GDM1 (cell line): ENCODE measurements at regions not wholly inside any gene's neighbourhood (a gene's known extent, or its start where the extent isn't known, plus 50 kb on each side); places are given as distances from the start of the nearest gene placed in this dataset.

Source experiments
- DNase-seq: peaks from one replicate; lab custom pipeline; 2025; lab: John Stamatoyannopoulos, UW

DNA sequence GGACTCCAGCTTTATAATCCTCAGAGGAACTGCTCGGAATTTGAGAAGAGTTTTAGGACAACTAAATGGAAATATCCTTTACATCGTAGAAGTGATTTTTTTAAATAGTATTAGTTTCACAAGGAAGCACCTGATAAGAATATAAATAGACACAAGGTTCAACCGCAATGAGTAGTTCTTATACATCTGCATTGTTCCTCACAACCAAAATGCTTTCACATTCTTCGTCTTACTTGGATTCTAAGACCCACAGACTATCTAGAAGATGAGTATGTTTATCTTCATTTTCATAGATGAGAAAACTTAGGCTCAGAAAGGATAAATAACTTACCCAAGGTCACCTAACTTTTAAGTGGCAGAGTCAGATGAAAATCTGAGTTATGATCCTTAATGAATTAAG lies 469.0 kb downstream of the GALC start:
- DNase-seq = no peak

DNA sequence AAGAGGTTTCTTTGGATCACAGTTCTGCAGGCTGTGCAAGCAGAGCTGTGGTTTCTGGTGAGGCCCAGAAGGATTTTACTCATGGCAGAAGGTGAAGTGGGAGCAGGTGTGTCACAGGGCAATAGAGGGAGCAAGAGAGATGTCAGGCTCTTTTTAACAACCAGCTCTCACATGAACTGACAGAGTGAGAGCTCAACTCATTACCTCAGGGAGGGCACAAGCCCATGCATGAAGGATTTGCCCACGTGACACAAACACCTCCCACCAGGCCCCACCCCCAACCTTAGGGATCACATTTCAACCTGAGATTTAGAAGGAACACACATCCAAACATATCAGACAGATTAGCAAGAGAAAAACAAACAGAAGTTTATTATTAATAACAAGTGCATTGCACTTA lies 470.4 kb downstream of the GALC start:
- DNase-seq = no peak

DNA sequence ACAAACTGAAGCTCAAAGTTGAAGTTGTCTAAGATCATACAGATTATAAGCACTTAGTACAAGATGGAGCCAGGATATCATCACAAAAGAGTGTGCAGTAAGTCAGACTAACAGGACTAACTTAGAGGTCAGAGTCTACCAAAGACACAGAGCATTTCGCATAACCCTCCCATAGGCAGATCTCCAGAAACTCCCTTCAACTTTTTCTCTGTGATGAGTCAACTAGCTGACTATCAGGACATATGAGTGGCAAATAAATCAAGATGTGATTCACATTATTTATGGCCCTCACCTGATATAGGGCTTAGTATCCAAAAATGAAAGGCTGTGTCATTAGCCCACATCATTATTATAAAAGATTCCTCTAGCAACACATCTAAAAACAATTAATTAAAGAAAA lies 484.6 kb downstream of the GALC start:
- DNase-seq = no peak

DNA sequence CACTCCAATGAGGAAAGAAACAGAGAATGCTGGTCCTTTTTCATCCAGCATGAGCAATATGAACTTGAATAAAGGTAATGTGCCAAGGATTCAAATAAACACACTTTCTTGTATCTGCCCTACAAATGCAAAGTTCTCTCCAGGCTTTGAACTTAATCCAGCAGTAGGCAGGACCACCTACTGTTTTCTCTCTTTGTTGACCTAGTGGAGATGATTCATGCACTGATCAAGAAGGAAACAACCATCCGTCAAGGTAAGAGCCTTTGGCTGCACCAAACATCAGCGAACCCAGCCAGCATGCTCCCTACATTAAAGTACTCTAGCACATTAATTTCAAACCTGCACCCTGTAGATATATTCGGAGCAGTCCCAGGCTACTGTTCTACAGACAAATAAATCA lies 489.3 kb downstream of the GALC start:
- DNase-seq = no peak

DNA sequence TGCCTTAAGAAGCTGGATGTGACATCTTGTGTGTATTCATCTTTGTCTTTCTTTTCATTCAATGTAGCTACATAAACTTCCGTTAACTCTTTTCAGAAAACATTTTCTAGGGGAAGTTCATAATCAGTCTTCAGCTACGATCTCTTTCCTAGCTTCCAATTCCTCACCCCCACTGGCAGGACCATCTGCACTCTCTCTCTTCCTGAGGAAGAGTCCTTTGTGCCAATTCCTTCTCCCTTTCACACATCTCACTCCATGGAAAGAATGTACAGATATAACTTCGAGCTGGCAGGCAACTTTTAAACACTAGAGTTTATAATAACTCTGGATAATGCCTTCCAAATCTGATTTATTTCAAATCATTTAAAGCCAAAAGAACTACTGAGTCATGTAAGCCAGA lies 495.7 kb downstream of the GALC start:
- DNase-seq = no peak

DNA sequence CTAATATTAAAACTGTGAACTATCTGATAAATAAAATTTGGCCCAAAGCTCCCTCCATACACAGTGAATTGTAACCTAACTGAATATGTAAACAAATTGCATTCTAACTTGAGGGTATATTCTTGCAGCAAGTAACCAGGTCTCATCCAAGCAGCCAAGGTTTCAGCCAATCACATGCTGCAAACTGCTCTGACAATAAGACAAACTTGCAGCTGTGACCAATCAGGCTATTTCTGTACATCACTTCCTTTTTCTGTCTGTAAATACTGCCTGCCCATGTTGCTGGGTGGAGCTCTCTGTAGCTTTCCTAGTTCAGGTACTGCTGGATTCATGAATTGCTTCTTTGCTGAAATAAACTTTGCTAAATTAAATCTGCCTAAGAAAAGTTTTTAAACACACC lies 499.0 kb downstream of the GALC start:
- DNase-seq = no peak

DNA sequence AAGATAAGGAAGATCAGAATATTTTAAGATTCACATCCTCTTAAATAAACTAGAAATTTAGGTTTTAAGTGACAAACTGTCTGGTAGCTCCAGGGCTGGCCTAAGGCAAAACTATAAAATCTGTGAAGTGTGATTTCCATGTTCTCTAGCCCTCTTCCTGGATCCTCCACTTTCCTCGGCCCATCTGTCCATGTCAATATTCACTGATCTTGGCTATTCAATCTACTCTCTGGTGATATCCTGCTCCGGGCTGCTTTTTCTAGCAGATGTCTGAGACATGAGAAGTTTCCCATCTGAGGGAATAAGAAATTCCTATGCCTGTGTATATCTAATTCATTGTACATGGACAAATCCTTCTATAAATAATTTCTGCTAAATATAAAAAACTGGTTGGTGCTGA lies 500.4 kb downstream of the GALC start:
- no peak for DNase-seq

DNA sequence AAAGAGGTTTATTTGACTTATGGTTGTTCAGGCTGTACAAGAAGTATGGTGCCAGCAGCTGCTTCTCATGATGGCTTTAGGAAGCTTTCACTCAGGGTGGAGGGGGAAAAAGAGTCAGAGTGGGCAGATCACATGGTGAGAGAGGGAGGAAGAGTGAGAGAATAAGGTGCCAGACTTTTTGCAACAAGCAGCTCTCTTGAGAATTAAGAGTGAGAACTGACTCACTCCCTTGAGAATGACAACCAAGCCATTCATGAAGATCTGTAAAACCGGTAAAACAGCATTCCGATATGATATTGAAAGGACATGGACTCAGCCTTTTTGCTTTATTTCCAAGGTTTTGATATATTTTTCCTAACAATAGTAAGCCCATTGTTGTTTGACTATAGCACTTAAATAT lies 501.2 kb downstream of the GALC start:
- no peak for DNase-seq

DNA sequence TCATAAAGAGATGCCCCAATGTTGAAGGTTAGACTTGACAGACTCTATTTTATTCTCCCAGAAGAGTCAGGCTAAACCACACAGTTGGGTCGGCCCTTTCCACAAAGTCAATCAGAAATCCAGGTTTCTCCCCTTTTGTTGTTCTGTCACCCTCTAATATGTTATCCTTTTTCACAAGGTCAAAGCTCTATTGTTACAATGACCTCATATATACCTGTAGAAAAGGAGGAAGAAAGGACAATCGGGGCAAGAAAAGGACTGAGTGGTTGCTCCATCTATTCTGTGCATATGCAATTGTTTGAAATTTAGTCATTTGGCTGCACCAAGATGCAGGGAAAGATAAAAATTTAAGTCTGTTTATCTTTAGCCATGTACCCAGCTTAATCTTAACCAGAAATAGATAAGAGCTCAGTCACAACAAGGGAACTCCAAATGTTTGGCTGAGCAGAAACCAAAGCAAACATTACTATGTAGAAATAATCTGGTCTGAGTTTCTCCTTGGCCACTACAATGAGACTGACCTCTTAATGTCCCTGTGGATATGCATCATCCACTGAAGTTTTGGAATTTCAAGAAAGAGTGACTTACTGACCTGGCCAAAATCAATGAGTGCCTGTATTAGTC lies 503.7 kb downstream of the GALC start:
- no peak for DNase-seq

DNA sequence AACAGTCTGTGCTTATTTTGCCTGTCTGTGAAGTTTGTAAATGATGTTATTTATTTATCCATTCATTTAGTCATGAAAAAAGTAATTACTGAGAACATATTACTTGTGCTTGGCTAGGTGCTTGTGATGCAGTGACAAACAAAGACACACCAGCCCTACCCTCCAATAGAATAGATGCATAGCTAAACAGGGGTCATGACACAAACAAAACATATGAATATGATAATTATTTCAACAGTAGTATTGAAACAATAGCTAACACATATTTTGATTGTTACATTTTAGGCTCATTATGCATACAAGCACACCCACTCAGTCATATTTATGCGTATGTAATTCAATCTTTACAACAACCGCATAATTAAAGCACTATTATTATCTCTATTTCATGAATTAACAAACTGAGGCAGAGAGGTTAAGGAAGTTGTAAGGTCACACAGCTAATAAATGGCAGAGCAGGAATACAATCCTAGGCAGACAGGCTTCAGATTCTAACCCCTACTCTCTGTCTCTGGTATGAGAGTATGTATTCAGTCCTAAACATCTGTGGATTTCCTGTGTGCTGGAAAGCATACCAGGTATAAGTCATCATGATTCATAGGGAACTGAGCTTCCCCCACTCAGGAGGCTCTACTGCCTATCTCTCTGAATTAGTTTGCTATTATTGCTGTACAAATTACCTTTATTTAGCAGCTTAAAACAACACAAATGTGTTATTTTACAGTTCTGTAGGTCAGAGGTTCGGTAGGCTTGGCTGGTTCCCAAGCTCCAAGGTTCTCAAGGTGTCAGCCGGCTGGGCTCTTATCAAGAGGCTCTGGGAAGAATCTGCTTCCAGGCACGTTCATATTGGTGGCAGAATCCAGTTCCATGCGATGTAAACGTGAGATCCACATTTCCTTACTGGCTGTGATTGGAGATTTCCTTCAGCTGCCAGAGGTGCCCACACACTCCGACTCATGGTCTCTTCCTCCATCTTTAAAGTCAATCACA lies 509.4 kb downstream of the GALC start:
- DNase-seq = no peak

DNA sequence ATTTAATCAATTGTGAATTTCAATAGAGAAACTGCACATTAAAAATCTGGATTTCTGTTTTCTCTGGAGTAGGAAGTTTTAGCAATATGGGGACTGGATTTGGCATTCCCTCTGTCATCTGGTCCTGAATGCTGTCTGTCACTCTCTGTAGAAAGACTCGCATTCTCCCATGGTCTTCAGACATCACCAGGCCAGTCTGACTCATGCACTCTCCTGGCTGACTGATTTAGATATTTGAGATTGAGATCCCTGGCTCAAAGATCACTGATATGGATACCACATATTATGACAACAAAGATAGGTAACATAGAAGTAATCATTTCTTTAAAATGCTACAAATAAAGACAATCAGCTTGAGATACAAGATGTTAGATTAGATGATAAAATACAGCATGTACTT lies 524.5 kb downstream of the GALC start:
- no peak for DNase-seq

DNA sequence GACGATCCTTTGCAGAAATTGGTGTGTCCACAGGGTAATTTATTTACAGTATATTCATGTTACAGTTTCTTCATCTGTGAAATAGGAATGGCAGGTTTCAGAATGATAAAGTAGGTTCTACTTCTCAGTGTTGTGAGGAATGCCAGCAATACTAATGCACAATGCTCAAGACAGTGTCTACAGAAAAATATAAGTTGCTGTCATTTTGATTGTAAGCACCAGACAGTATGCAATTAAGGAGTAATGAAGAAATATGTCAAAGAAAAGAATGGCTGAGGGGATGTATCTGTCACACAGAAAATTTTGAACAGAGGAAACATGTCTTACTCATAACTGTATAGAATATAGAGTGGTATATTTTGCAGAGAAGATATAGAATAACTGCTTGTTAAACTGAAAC lies 525.4 kb downstream of the GALC start:
- DNase-seq = no peak

DNA sequence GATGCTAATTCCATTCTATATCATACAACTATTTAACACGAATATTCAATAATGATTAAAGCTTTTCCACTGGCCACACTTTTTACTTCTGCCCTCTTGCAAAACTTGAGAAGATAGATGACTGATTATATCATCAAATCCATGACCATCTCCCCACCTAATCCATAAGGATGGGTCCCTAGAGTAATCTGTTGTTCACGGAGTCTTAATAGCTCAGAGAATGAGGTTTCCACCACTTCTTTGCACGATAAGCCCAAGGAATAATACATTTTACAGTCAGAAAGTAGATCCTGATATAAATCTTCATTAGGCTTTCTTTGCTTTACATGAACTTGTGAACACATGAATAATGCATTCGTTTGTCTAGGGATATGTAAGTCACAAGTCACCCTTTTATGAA lies 527.2 kb downstream of the GALC start:
- no peak for DNase-seq

DNA sequence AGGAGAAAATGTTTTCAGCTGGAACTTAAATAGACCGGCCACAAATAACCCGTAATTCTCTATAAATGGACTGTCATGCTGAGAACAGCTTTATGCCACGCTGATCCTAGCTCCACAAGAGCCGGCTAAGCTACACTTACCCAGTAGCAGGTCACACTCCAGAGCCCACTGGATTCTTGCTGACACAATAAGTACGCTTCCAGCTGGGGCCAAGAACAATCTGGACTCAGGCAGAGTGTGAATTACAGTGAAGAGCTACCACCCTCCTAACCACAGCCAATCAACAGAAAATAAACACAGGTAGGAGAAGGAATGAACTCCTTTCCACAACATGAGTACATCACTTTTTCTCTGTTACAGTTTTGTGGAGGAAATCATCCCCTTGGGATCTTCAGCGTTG lies 531.3 kb downstream of the GALC start:
- DNase-seq = no peak

DNA sequence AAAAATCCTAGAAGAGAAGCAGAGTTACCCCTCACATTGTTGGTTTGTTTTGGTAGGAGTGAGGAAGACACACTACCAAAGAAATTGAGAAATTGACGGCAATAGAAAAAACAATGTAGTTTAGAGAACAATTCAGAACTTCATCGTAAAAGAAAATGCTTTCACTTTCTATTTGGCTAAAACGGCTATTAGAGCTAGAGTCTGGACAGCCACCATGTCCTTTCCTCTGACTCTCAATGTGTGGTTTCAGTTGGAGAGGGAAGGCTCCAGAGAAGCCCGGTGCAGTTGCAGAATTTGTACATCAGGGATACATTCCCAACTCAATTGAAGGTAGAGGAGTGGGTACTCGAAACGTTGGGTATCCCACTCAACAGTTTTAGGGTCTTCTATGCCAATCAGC lies 535.3 kb downstream of the GALC start:
- DNase-seq = no peak

DNA sequence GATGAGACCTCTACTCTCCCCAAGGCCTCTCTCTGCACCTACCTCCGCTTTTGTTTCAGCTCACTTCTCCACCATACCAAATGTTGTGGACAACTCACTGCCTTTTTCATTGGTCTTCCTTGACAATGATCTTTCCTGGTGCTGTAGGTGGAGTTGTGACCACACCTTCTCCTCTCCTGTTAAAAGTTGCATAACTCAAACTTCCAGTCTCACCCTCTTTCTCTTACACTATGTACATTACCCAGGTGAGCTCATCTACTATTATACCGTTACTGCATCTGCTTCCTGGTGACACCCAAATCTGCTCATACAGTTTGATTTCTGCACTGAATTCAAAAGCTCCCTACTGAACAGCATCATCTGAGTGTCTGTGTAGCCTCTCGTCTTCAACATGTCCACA lies 542.8 kb downstream of the GALC start:
- DNase-seq = no peak

DNA sequence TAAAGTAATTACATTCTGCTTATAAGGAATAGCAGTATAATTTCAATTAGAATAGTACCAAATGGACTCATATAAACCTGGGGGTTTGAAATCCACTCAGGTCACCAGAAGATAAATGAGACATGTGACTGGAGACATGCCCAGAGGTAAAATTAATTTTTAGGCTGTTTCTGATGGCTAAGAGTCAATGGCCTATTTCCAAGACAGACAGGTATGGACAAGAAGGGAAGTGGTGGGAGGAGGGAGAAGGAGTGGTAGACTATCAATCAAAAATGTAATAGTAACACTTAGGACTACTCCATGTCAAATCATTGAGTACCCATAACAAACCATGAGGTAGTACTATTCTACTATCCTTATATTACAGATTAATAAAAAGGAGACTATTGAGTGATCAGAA lies 544.0 kb downstream of the GALC start:
- DNase-seq = no peak

DNA sequence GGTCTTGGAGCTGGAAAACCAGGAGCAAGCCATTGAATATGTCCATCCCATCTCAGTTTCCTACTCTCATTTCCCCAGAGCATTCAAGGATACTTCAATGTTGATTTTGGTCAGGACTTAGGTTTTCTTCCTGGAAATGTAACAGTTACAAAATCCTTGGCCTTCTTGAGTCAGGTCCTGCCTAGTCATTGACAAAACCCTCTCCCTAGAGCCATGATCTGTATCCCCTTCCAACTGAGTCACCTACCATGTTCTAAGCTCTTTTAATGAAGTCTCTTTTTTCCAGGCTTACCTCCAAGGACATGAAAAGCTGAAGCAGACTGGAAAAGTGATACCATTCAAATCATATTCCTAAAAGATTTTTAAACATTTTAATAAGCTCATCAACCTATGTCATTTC lies 549.2 kb downstream of the GALC start:
- DNase-seq = no peak

DNA sequence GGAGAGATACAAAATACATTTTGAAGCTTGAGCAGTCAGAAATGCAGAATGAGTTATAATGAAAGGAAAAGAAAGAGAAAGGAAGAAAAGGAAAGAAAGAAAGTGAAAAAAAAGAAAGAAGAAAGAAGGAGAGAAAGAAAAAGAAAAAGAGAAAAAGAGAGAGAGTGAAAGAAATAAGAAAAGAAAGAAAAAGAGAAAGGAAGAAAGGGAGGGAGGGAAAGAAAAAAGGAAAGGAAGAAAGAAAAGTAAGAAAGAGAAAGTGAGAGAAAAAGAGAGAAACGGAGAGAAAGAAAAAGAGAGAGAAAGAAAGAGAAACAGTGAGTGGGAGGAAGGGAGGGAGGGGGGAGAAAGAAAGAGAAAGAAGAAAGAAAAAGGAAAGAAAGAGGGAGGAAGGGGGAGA lies 549.9 kb downstream of the GALC start:
- DNase-seq = no peak

DNA sequence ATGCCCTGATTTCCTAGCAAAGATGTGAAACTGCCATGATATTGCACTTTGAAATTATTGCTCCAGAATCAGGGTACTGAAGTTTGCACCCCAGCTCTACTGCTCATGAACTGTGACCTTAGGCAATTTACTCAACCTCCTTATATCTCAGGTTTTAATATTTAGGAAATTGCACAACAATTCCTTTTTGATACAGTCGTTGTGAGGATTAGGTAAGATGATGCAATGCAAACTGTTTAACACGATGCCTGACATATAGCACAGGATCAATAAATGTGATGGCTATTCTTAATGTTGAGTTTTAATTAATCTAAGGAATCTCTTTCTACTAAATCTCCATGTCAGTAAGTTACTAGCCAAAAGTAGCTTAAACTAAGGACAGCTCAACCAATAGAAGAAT lies 555.8 kb downstream of the GALC start:
- DNase-seq = no peak

DNA sequence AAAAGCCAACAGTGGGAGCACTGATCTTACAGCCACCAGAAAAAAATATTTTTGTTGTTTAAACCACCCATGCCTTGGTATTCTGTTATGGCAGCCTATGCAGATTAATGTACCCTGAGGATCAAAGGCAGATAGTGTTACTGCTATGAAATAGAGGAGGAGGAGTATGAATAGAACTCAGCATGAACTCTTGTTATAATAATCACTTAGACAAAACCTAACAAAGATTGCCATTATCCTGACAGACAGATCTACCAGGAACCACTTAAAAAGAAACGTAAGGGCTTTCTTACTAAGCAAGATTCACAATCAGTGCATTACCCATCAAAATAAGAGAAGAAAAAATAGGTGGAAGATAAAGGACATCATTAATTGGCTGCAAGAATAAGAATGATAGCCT lies 558.3 kb downstream of the GALC start:
- DNase-seq = no peak

DNA sequence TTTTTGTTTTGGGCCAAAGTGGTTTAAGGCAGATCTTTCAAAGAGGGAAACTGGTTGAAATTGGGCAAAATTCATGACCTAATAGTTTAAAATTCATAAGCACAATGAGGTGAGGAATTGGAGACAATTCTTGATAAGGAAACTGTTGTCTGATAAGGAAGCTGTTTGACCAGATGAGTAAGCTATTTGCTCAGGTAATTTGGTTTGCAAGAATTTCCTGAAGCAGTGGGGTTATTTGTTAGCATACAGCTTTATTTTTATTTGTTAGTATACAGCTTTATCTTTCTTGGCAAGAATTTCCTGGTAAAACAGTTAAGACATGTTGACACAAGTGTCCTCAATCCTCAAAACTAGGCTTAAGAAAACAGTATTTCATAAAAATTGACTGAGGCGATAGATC lies 559.0 kb downstream of the GALC start:
- no peak for DNase-seq

DNA sequence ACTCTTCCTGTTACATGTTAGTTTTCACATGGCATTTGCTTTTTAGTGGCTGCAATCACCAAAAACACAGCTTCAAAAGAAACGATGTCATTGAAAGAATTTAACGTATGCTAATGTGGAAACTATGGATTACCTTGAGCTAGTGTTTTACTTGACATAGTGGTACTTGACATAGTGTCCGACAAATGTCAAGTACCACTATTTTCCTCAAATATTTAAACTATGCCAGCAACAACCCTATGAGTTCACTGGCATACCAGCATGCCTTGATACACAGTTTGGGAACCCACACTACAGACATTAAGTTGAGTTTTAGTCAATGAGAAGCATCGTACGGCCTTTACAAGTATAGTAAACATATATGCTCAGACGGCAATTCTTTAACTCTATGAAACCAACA lies 560.3 kb downstream of the GALC start:
- DNase-seq = no peak

DNA sequence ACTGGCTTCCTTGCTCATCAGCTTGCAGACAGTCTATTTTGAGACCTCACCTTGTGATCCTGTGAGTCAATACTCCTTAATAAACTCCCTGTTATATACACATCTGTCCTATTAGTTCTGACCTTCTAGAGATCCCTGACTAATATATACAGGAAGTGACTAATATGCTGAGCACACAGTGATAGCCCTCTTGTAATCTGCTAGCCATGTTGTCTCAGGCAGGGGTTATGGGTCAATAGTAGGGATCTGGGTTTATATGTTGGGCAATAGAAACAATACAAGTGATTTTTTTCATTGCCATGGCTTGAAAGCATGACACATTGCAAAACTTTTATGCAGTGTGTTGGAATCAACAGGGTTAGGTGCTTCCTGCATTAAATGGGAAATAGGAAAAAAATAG lies 562.2 kb downstream of the GALC start:
- DNase-seq = no peak
